Colon (tissue), 2 donors: ENCODE measurements at regions not wholly inside any gene's neighbourhood (a gene's known extent, or its start where the extent isn't known, plus 50 kb on each side); places are given as distances from the start of the nearest gene placed in this dataset.
"Not testable (repeated sequence)": the region's sequence is repeated elsewhere in the genome, so short reads cannot be mapped to it uniquely, and the experiment has no call there.

ENCODE experiments used
- FAIRE-seq: peaks from 2 replicates; lab custom pipeline; 2012; peaks lifted over from hg19 to GRCh38; lab: Jason Lieb, UNC
- donor health status: control.
- donor health status: control.

- no peak for FAIRE-seq
Measured at GRCh38 chr6:112659912-112660311, 312.8 kb downstream of the RFPL4B start.

GRCh38 chr6:112660626-112661025 lies 313.5 kb downstream of the RFPL4B start:
- FAIRE-seq: no peak

GRCh38 chr6:112663698-112664097 lies 316.6 kb downstream of the RFPL4B start:
- FAIRE-seq: no peak

- FAIRE-seq: no peak
Measured at GRCh38 chr6:112665114-112665513, 318.0 kb downstream of the RFPL4B start.

- FAIRE-seq: no peak
Measured at GRCh38 chr6:112665815-112666214, 318.7 kb downstream of the RFPL4B start.

- FAIRE-seq: no peak
Measured at GRCh38 chr6:112667427-112667826, 320.3 kb downstream of the RFPL4B start.

GRCh38 chr6:112680091-112680490 lies 333.0 kb downstream of the RFPL4B start:
- FAIRE-seq: no peak

GRCh38 chr6:112682071-112682470 lies 334.9 kb downstream of the RFPL4B start:
- no peak for FAIRE-seq

- no peak for FAIRE-seq
Measured at GRCh38 chr6:112683106-112683505, 336.0 kb downstream of the RFPL4B start.

- no peak for FAIRE-seq
Measured at GRCh38 chr6:112683926-112684325, 336.8 kb downstream of the RFPL4B start.

GRCh38 chr6:112685521-112686220 lies 338.5 kb downstream of the RFPL4B start:
- FAIRE-seq: not testable (repeated sequence)

GRCh38 chr6:112688487-112689165 lies 341.5 kb downstream of the RFPL4B start:
- not testable (repeated sequence) for FAIRE-seq

- not testable (repeated sequence) for FAIRE-seq
Measured at GRCh38 chr6:112689183-112689858, 342.2 kb downstream of the RFPL4B start.

GRCh38 chr6:112690497-112691202 lies 343.5 kb downstream of the RFPL4B start:
- no peak for FAIRE-seq

GRCh38 chr6:112691289-112691688 lies 344.2 kb downstream of the RFPL4B start:
- FAIRE-seq: no peak

GRCh38 chr6:112695001-112695400 lies 347.9 kb downstream of the RFPL4B start:
- FAIRE-seq: no peak

GRCh38 chr6:112697265-112697664 lies 350.1 kb downstream of the RFPL4B start:
- FAIRE-seq: no peak

- no peak for FAIRE-seq
Measured at GRCh38 chr6:112701201-112701600, 354.1 kb downstream of the RFPL4B start.

GRCh38 chr6:112710710-112711109 lies 363.6 kb downstream of the RFPL4B start:
- FAIRE-seq: no peak

GRCh38 chr6:112713402-112713801 lies 366.3 kb downstream of the RFPL4B start:
- FAIRE-seq: no peak

- FAIRE-seq: no peak
Measured at GRCh38 chr6:112717401-112717800, 370.3 kb downstream of the RFPL4B start.

- FAIRE-seq: no peak
Measured at GRCh38 chr6:112717856-112718255, 370.7 kb downstream of the RFPL4B start.
